ENCODE measurements at regions not wholly inside any gene's neighbourhood (a gene's known extent, or its start where the extent isn't known, plus 50 kb on each side); places are given as distances from the start of the nearest gene placed in this dataset.
"Not testable (repeated sequence)": the region's sequence is repeated elsewhere in the genome, so short reads cannot be mapped to it uniquely, and the experiment has no call there.

DNA sequence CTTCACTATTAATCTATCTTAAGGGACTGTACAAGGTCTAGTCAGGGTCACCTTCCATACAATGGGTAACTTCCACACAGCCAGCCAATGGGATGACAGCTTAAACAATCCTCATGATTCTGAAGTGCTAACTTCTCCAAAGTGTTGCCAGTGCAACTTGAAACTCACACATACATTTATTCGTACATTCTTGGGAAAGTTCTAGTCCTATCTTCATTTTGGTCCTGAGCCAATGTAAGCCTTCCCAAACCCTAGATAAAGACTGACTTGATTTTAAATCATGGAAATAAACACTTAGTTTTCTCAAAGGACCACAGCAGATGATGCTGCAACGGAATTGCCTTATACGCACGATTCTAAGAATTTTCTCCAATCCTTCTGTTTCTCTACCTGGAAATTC is 117.5 kb upstream of the COL1A2 start:
- no peak for DNase-seq

DNA sequence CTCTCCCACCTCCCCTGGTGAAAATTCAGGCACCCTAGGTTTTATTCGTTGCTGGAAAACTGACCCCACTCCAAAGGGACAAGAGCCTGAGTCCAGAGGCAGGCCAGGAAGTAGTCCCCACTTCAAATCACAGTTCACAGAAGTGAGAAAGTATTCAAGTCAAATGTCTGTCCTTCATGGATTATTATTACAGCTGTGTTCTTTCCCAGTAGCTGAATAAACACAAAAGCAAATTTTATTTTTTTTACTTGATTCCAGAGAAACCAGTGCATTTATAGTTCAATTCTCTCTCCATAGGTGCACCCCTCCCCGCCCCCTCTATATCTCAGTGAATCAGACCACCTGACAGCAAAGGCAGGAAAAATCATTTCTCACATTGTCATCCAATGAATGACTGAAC is 113.8 kb upstream of the COL1A2 start:
- DNase-seq: no peak

DNA sequence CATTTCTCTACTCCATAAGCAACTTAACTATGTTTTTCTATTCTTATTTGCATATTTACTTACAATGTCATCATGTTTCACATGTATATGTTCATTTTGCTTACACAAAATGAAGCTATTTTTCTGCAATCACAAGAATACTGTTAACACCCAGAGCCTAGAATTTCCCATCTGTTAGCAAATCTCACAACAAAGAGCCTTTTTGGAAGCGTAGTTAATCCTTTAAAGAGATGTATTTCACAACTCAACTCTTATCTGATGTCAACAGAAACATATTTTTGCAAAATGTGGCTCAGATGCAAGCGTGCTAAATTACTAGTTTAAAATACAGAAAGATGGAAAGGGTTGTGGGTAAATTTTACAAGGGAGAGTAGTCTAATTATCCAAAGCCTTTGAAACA is 110.6 kb upstream of the COL1A2 start:
- no peak for DNase-seq

DNA sequence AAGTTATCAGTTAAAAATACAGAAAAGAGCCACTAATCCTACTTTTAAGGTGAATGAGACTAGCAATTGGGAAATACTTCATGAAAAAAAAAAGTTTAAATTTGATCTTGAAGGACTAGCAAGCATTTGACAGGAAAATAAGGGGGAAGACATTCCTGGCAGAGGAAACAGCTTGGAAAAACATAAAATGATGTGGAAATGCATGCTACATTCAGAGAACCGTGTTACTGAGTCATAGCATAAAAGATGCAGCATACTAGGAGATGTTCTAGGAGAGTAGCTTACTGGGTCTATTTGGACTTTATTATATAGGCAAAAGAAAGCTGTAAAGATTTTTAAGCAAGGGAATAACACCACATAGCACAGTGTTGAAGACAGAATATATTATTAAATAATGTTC is 108.6 kb upstream of the COL1A2 start:
- DNase-seq: no peak

DNA sequence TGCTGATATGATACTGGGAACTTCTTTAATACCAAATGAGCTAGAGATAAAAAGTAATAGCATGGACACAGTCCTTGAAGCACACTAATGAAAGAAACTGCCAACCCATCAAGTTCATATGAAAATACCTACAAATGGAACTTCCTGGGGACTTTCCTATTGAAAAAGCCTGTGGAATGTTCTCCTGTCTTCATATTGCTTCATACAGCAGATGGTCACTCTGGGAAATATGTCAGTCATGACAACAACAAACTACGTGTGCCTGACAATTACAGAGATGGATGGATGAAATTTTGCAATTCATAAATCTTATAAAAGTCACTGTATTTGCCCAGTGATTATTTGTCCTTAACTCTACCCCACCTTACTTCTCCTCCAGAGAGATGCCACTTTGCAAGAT is 106.6 kb upstream of the COL1A2 start:
- no peak for DNase-seq

DNA sequence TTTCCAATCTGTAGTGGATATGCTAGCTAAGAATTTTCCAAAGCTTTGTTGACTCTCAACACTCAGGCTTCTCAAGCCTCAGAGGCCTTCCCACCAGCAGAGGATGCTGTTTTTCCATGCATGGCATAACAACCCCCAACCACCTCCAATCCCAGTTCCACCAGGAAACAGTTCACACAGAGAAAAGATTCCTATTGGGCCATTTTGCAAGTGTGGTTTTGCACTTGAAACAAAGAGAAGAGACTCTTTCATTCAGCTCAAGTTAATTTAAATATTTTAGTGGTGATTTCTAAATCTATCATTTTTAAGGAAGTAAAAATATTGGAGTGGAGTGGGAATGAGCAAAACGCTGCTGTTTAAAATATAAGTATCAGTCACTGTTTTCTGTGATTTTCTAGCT is 105.6 kb upstream of the COL1A2 start:
- no peak for DNase-seq

DNA sequence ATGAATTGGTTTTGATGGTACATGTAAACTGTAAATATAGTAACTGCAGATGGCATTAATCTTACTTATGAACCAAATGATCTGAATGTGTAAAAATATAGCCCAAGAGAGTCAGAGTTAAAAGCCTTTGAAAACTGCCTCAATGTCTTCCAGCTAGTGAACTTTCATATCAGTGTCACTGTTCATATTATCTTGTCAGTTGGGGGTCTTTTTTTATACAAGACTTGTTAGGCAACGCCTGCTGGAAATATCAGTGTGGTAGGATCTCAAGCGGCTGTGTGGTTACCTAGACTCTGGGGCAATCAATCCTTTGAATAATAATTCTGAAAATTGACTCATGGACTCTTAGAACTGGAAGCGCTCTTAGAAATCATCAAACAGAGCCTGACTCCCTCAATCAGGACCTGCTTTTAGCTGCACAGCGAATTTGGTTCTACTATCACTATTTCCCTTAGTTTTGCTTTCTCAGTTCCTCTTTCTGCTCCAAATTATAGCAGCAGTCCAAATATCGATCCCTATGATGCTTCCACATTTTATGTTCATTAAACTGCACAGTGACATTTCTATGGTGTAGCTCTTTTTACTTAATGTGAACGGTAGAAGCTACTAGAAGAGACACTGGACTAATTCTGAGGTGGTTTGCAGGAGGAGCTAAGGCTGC is 100.1 kb upstream of the COL1A2 start:
- DNase-seq: no peak

DNA sequence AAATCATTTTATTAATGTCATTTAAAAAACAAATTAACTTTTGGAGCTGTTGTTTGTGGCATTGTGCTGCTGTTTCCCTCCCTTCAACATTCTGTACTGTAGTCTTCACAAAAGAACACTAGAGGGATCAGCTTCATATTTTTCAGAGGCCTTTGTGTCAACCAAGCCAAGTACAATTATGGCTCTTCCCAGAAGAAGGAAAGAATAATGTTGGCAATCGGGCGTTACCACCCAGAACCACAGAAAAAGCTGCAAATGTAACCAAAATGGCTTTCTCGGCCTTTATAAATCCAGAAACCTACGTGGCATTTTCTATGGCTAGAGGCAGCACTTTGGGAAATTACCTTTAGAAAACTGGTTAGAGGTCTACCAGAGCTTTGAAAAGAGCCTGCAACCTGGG is 98.8 kb upstream of the COL1A2 start:
- no peak for DNase-seq

DNA sequence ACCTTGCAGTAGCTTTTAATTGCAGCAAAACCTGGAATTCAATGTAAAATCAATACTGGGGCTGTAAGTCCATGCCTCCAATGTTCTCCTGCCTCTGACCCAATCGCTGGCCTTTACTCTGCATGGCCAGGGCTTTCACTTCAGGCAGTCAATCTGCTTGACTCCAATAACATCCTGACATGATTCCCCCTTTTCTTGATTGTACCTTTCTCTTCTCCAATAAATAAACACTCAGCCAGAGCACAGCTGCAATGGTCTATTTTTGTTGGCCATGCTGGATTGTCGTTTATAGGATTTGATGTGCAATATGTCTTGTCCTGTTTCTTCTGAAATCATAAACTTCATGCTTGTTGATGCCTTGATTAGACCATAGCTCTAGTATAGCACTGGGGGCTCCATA is 97.8 kb upstream of the COL1A2 start:
- DNase-seq: no peak

DNA sequence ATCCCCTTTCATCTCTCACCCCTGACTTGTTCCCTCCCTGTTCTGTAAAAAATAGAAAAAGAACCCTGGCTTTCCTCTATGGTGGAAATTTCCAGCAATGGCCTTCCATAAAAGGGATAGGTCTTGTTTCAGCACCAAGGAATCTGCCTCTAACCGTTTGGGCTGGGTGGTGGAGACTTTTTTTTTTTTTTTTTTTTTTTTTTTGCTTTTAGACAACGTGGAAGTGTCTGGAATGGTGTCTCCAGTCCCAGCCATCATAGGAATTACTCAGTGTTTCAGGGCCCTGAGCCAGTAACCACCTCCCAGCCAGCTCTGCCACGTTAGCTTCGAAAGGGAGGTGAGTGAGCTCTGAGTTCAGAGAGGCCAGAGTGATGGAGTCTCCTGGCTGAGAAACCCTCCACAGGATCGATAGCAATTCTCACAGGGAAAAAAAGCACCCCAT is 97.3 kb upstream of the COL1A2 start:
- DNase-seq: no peak

DNA sequence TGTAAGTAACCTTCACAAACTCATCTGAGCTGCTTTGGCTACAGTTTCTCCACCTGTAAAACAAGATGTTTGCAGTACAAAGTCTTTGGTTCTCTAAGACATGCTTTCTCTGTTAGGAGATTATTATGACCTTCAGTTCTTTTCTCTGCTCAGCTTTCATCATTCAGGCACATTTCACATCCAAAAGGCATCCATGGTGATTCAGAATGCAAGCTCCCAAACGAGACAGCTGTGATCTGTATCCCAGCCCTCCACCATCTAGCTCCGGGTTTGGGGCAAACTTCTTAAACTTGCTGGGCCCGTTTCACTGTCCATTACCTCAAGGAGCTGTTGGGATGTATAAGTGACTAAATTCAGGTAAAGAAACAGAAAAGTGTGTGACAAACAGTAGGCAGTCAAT is 95.8 kb upstream of the COL1A2 start:
- no peak for DNase-seq

DNA sequence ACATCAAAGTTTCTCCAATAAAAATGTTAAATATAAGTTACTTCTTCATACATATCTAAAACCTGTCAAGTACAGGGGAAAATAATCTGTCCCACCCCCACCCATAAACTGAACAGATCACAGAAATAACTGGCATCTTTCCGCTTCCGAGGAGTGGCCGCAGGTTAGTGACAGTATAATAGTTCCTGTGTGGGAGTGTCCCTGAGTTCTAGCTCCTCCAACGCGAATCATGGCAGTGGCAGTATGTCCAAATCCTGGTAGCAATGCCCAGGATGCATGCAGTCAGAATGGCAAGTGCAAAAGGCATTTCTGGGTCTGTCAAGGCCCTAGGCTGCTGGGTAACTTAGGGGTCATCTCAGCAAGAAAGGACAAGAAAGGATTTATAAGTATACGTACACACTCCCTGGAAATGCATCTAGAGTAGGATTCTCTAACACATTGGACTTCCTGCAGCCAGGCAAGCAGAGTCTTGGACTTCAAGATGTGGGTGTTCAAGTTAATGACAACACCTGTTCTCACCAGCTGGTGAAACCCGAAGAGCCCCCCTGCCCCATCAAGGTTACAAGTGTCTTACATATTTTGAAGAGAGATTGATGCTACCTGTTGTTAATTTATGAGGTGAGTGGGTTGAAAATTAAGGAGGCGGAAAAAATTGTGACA is 94.4 kb upstream of the COL1A2 start:
- DNase-seq: no peak

DNA sequence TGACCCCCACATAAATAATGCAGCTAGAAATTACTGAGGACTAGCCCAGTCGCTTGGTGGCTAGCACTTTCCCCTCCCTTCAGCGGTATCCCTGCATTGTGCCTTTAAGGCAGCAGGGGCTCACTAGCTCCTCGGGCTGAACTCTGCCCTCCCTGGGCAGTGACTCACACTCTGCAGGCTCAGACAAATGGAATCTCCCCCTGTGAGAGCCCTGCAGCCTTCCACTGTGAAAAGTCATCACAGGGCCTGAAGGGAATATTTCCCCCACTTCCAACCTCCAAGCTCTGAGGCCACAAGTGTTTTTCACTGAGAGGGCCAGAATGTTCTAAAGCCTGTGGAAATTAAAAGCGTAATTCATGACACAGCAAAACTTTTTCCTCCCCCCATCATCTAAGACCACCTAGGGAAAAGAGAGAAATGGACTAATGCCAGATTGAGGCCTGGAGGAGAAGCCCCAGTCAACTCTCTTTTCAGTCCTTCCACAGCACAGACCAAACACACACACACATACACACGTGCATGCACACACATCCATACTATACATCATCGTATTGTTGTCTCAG is 93.6 kb upstream of the COL1A2 start:
- DNase-seq: no peak

DNA sequence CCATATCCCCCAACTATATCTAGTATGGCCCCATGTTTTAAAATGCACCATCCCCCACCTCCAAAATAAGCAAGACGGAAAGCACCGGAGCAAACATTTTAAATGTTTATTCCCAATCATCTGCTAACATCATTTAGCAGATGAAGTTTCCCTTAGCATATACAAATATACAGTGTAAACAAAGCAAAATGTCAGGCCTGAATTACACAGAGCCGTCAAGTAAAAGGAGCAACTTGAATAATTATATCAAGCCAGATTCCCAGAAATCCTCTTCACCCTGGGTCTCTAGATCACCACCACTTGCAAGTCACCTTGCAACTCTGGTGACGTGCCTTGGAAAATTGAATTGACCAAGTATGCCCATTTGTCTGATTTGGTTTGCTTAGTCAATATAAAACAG is 91.6 kb upstream of the COL1A2 start:
- no peak for DNase-seq

DNA sequence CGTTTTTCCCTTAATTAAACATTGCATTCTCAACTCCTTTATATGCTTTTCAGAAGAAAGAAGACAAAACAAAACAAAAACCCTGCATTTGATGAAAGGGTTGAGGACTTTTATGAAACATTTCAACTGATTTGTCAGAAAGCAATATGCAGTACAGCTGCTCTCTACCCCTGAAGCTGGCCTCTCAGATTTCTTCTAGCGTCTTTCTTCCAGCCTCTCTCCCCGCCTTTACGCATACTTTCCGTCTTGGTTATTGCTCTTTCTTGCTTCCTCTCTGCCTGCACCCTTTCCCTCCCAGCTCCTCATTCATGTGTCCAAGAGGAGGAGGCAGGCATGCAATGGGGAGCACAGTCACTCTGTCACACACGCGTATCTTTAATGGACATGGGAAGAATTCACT is 91.0 kb upstream of the COL1A2 start:
- no peak for DNase-seq

DNA sequence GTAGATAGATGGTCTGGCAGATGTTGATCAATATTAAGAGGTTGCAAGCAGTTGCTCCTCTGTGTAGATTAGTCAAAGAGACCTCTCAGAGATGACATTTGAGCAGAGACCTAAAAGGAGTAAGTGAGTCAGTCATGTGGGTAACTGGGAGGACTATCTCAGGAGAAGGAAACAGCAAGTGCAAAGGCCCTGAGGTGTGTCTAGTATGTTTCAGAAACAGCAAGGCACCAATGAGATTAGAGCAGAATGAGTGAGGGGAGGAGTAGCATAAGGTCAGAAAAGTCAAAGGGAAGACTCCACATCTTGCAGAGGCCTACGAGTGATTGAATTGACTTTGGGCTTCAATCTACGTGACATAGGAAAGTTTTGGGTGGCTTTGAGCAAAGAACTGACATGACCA is 89.8 kb upstream of the COL1A2 start:
- DNase-seq: no peak

DNA sequence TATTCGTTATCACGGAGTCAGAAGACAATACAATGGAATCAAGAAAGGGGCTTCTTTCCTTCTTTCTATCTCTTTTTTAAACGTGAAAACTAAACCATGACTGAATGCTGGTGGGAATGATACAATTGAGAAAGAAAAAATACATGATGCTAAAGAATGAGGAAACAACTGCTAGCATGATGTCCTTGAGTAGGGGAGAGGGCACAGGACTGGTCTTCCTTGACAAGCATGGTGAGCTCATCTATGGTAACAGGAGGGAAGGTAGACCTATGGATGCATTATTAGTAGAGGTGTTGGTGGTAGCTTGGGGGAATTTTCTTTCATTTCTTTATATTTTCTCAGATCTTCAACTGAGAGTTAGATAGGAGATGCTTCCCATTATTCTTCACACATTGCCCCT is 88.9 kb upstream of the COL1A2 start:
- DNase-seq: no peak

DNA sequence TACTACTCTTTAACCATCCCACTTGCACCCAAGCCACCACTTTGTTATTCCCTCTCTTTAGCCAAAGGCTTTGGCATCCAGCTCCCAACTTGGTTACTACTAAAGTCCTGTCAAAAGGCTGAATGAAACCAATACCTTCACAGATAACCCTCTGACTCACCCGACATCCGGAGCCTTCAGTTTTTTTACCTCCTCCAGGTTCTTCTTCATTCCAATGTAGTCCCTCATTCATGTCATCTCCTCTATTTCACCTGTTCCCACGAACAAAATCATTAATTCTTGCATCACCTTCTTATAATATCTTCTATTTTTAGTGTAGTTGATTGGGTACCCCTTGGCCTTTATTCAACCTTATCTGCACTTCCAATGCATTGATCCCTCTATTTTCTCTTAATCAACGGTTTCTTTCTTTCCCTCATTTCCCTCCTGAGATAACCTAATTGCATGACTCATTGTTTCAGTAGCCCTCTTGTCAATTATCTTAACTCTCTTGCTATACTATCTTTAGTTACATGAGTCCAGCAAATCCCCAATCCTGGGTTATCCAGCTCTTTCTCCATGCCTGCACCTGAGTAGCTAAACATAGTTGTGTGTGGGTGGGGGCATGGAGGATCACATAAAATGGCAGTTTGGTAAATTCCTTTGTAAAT is 87.2 kb upstream of the COL1A2 start:
- DNase-seq: no peak

DNA sequence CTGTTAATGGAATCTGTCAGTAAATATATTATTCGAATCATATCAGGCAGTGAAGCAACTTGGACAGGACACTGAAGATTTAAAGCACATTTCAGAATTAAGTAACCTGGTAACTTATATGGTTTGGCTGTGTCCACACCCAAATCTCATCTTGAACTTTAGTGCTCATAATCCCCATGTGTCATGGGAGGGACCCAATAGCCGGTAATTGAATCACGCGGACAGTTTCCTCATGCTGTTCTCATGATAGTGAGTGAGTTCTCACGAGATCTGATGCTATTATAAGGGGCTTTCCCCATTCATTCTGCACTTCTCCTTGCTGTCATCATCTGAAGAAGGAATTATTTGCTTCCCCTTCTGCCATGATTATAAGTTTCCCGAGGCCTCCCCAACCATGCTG is 83.2 kb upstream of the COL1A2 start:
- DNase-seq: no peak

DNA sequence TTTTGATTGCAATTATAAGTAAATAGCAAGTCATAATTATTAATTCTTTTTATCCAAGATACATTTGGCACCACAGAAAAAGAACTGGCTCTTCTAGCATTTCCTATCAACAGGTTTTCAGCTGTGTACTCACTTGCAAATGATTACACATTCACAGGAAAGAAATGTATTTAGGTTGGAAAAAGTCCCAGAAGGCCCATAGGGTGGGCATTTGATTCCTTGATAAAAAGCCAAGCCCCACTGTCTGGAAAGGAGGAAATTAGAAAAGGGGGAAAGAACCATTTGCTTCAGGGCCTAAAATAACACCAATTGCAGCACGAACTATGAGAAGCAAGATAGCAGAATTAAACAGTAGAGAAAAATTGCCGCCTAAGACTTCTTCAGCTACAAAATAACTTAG is 80.8 kb upstream of the COL1A2 start:
- no peak for DNase-seq

DNA sequence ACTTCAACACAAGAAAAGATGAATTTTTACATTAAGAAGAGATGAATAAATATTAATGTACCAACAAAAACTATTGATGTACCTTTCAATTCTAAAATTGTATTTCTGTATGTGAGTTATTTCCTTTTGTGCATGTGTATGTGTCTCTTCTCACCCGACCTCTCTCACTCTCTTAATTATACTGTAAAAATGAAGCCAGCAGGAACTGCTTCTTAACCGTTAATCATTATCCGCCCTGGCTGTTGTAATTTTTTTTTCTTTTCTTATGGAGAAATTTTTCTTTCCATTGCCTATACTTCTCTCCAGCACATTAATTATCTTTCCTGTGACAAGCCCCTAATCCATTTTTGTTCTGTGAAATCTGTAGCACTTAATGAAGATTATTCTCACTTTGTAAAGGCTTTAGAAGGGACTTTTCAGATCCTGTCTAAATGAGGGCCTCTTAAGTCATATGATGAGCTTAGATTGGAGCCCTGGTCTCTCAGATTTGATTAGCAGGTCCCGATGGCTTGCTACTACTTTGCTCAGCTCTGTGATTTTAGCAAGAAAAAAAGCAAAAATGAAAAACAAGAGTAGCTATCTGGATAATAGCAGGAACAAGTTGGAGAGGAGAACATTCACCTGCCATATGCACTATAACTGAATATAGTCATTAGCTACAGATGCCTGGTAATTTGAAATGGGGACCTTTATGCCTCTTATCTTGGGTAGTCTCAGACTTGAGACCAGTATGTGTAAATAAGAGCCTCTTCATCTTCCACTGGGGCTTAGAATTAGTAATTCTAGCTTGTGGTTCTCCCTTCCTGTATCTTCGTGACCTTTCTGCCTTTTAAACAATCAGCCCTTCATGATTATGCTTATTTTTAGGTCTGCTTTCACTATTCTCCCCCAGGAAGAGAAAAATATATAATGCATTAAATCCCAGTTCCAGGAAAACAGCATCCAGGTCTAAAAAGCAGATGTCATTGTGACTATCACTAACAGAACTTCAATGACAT is 80.0 kb upstream of the COL1A2 start:
- no peak for DNase-seq

DNA sequence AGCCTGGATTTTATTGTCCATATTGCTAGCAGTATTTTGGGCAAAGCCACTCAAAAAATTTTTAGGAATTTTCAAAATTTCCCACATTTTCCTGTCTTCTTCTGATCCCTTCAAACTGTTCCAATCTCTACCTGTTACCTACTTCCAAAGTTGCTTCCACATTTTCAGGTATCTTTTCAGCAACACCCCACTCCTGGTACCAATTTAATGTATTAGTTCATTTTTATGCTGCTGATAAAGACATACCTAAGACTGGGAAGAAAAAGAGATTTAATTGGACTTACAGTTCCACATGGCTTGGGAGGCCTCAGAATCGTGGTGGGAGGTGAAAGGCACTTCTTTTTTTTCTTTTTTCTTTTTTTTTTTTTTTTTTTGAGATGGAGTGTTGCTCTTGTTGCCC is 73.6 kb upstream of the COL1A2 start:
- not testable (repeated sequence) for DNase-seq

DNA sequence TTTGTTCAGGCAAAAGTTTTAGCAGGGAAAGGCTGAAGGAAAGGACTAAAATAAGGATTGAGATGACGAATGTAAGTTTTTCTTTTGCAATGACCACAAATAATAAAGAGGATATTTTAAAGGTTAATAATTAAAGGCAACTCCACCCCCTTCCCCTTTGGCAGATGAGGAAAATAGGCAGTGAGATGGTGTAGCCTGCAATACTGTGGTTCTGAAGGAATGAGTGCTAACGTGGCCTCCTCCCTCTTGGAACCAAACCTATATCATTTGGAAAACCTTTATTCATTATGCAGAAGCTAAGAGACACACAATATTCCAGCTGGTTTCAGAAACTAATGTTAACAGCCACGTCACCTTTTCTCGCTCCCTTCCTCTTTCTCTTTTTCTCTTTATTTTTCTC is 70.9 kb upstream of the COL1A2 start:
- no peak for DNase-seq

Data from activated CD4-positive, alpha-beta T cell treated with anti-CD3 and anti-CD28 coated beads, Interleukin-2, amount 50 U/mL, for 48 hours (primary cell).